ENCODE measurements at regions not wholly inside any gene's neighbourhood (a gene's known extent, or its start where the extent isn't known, plus 50 kb on each side); places are given as distances from the start of the nearest gene placed in this dataset.

GRCh38 chr2:2764739-2765138 is 433.7 kb upstream of the MYT1L start:
- no peaks in the 10 kb centered on the region for H3K9me2 ChIP-seq (replicated peaks; ENCODE audit: control insufficient read depth, low read length)
- H3F3A ChIP-seq (ENCODE audit: control insufficient read depth, insufficient read depth): no peaks in the 10 kb centered on the region
- TF ChIP-seq CTCF (IDR thresholded peaks at IDR 0.05; ENCODE audit: low read depth, low read length, poor library complexity, severe bottlenecking) (no peak), EZH2phosphoT487 (IDR thresholded peaks at IDR 0.05; ENCODE audit: borderline replicate concordance, low read length) (no peak)
- no peaks in the 10 kb centered on the region for H4K20me1 ChIP-seq (ENCODE audit: control insufficient read depth, insufficient read depth, low read depth, low read length)
- no peaks in the 10 kb centered on the region for H3K36me3 ChIP-seq (ENCODE audit: control insufficient read depth, low read length)
- no peak overlapping the region for H3K27ac ChIP-seq (ENCODE audit: low read depth, low read length)
- no peaks in the 10 kb centered on the region for H3K79me2 ChIP-seq (ENCODE audit: control insufficient read depth, low read length)
- no peaks in the 10 kb centered on the region for H3K4me1 ChIP-seq (ENCODE audit: control insufficient read depth, low read length)
- H3K9me3 ChIP-seq (ENCODE audit: control insufficient read depth, insufficient read depth, low read length): no peaks in the 10 kb centered on the region
- no peaks in the 10 kb centered on the region for H3K27me3 ChIP-seq (ENCODE audit: control insufficient read depth, low read length)
- no peak overlapping the region for H3K4me2 ChIP-seq (ENCODE audit: low read length)
- H3K4me3 ChIP-seq (ENCODE audit: low read length): no peak overlapping the region

- Histone ChIP-seq H3K9me2 (replicated peaks; ENCODE audit: control insufficient read depth, low read length) (no peaks in the 10 kb centered on the region), H3K4me3 (ENCODE audit: low read length) (no peak overlapping the region), H3F3A (ENCODE audit: control insufficient read depth, insufficient read depth) (no peaks in the 10 kb centered on the region), H4K20me1 (ENCODE audit: control insufficient read depth, insufficient read depth, low read depth, low read length) (no peaks in the 10 kb centered on the region), H3K27me3 (ENCODE audit: control insufficient read depth, low read length) (no peaks in the 10 kb centered on the region), H3K9me3 (ENCODE audit: control insufficient read depth, insufficient read depth, low read length) (no peaks in the 10 kb centered on the region), H3K4me1 (ENCODE audit: control insufficient read depth, low read length) (no peaks in the 10 kb centered on the region), H3K79me2 (ENCODE audit: control insufficient read depth, low read length) (no peaks in the 10 kb centered on the region), H3K36me3 (ENCODE audit: control insufficient read depth, low read length) (no peaks in the 10 kb centered on the region), H3K27ac (ENCODE audit: low read depth, low read length) (no peak overlapping the region), H3K4me2 (ENCODE audit: low read length) (no peak overlapping the region)
- no peak for TF ChIP-seq EZH2phosphoT487 (IDR thresholded peaks at IDR 0.05; ENCODE audit: borderline replicate concordance, low read length)
- TF ChIP-seq CTCF (IDR thresholded peaks at IDR 0.05; ENCODE audit: low read depth, low read length, poor library complexity, severe bottlenecking): no peak
These were observed 432.9 kb upstream of the MYT1L start for GRCh38 chr2:2764001-2764355.

GRCh38 chr2:2763351-2764000 is 432.4 kb upstream of the MYT1L start:
- no peaks in the 10 kb centered on the region for H3K79me2 ChIP-seq (ENCODE audit: control insufficient read depth, low read length)
- no peak overlapping the region for H3K4me3 ChIP-seq (ENCODE audit: low read length)
- TF ChIP-seq CTCF (IDR thresholded peaks at IDR 0.05; ENCODE audit: low read depth, low read length, poor library complexity, severe bottlenecking): no peak
- TF ChIP-seq EZH2phosphoT487 (IDR thresholded peaks at IDR 0.05; ENCODE audit: borderline replicate concordance, low read length): no peak
- H3K27me3 ChIP-seq (ENCODE audit: control insufficient read depth, low read length): no peaks in the 10 kb centered on the region
- no peak overlapping the region for H3K4me2 ChIP-seq (ENCODE audit: low read length)
- H3K36me3 ChIP-seq (ENCODE audit: control insufficient read depth, low read length): no peaks in the 10 kb centered on the region
- H3K27ac ChIP-seq (ENCODE audit: low read depth, low read length): no peak overlapping the region
- no peaks in the 10 kb centered on the region for H3K9me2 ChIP-seq (replicated peaks; ENCODE audit: control insufficient read depth, low read length)
- no peaks in the 10 kb centered on the region for H3K9me3 ChIP-seq (ENCODE audit: control insufficient read depth, insufficient read depth, low read length)
- no peaks in the 10 kb centered on the region for H4K20me1 ChIP-seq (ENCODE audit: control insufficient read depth, insufficient read depth, low read depth, low read length)
- H3K4me1 ChIP-seq (ENCODE audit: control insufficient read depth, low read length): no peaks in the 10 kb centered on the region
- H3F3A ChIP-seq (ENCODE audit: control insufficient read depth, insufficient read depth): no peaks in the 10 kb centered on the region

All from DOHH2 (cell line).